ENCODE measurements at regions not wholly inside any gene's neighbourhood (a gene's known extent, or its start where the extent isn't known, plus 50 kb on each side); places are given as distances from the start of the nearest gene placed in this dataset.
"Not testable (repeated sequence)": the region's sequence is repeated elsewhere in the genome, so short reads cannot be mapped to it uniquely, and the experiment has no call there.

DNA sequence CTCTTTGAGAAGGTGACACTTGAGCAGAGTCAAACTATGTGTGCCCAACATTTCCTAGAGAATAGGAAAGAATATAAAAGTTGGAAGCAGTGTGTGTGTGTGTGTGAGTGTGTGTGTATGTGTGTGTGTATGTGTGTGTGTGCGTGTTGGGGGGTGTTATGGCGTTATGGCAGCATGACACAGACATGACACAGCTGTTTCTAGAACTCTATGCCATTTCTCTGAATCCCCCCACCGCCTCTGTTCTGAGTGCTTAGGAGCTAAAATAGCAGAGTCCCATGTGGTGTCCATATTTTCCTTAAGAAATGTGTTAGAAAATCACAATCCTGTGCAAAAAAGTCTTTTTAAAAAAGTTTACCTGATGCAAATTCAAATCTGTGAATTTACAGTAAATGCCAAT, 556.1 kb downstream of the RWDD3 start:
- no peak overlapping the region for H3K4me3 ChIP-seq
- H3K27ac ChIP-seq = no peak overlapping the region
- TF ChIP-seq, protein P1, sequence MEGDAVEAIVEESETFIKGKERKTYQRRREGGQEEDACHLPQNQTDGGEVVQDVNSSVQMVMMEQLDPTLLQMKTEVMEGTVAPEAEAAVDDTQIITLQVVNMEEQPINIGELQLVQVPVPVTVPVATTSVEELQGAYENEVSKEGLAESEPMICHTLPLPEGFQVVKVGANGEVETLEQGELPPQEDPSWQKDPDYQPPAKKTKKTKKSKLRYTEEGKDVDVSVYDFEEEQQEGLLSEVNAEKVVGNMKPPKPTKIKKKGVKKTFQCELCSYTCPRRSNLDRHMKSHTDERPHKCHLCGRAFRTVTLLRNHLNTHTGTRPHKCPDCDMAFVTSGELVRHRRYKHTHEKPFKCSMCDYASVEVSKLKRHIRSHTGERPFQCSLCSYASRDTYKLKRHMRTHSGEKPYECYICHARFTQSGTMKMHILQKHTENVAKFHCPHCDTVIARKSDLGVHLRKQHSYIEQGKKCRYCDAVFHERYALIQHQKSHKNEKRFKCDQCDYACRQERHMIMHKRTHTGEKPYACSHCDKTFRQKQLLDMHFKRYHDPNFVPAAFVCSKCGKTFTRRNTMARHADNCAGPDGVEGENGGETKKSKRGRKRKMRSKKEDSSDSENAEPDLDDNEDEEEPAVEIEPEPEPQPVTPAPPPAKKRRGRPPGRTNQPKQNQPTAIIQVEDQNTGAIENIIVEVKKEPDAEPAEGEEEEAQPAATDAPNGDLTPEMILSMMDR (IDR thresholded peaks at IDR 0.05) = no peak
- no peak for DNase-seq (ENCODE audit: low spot score)

DNA sequence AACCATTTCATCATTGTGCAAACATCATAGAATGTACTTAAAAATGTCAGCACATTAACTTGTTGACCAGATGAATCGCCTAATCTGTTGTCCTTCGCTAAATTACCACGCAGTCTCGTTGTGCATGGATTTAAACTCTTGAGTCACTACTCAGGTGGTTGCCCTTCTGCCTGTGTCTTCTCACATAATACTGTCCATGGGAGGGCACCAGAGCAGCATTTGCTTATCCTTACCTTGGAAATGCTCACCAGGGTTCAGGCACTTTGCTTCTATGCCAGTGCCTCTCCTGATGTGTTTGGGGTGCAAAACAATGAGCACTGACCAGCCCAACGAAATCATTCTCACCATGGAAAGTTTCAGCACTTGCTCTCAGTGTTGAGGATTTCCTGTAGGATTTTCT, 559.9 kb downstream of the RWDD3 start:
- H3K27ac ChIP-seq = no peak overlapping the region
- no peak for DNase-seq (ENCODE audit: low spot score)
- TF ChIP-seq, protein P1 (IDR thresholded peaks at IDR 0.05) = no peak
- H3K4me3 ChIP-seq = no peak overlapping the region

DNA sequence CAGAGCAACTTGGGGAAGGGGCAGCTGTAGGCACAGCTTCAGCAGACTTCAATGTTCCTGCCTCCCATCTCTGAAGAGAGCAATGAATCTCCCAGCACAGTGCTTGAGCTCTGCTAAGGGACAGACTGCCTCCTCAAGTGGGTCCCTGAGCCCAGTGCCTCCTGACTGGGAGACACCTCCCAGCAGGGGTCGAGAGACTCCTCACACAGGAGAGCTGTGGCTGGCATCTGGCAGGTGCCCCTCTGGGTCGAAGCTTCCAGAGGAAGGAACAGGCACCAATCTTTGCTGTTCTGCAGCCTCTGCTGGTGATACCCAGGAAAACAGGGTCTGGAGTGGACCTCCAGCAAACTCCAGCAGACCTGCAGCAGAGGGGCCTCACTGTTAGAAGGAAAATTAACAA, 563.8 kb downstream of the RWDD3 start:
- H3K27ac ChIP-seq; DNase-seq (ENCODE audit: low spot score); H3K4me3 ChIP-seq: not testable (repeated sequence)

DNA sequence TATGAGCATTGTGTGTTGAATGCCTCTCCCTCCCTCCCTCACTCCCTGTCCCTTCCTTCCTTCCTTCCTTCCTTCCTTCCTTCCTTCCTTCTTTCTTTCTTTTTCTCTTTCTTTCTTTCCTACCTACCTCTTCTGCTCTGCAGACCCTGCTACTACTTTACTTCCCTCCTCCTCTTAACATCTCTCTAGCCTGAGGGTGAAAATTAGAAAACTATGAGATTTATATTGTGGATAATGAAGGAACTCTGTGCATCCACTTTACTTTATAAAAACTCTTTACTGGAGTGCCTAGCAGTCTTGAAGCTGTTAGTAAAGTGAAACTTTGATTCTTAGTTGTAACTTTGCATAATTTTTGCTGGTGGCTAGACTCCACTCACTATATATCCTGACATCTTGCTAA, 572.2 kb downstream of the RWDD3 start:
- TF ChIP-seq, protein P1 (IDR thresholded peaks at IDR 0.05) = no peak
- no peak for DNase-seq (ENCODE audit: low spot score)
- no peak overlapping the region for H3K4me3 ChIP-seq
- H3K27ac ChIP-seq = no peak overlapping the region

DNA sequence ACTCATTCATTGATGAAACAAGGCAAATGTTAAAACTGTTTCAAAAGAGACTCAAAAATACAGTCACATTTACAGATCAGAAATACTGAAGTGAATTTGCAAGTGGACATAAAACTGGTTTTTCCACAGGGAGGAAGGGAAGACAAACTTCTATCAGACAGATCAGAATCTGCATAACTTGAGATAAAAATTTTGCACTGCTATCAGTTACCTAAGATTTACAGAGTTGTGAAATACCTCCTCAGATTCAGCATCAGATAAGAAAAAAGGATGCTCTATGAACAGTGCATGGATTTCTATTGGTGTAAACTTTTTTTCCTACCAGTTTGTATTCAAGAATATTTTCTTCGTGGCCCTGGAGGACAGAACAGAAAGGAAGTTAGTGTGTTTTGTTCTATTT, 575.4 kb downstream of the RWDD3 start:
- TF ChIP-seq, protein P1 (IDR thresholded peaks at IDR 0.05) = no peak
- no peak overlapping the region for H3K4me3 ChIP-seq
- no peak overlapping the region for H3K27ac ChIP-seq
- DNase-seq (ENCODE audit: low spot score) = no peak

DNA sequence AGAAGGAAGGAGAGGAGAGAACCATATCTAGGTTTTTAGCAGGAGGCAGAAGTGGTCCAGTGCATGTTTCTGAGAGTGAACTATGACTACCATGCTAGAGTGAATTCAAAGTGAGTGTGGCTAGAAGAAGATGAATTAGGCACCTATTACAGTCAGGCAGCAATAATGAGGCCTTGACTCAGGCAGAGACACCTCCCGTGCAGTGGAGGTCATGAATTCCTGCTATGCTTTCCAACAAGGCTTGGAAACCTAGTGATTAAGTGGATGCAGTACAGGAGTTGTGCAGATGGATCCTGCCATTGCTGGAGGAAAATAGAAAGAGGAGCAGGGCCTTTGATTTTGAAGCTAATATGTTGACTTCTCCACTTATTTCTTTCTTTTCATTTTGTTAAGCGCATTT, 581.5 kb downstream of the RWDD3 start:
- DNase-seq (ENCODE audit: low spot score) = no peak
- Histone ChIP-seq H3K27ac (no peak overlapping the region), H3K4me3 (no peak overlapping the region)
- TF ChIP-seq, protein P1 (IDR thresholded peaks at IDR 0.05) = no peak

DNA sequence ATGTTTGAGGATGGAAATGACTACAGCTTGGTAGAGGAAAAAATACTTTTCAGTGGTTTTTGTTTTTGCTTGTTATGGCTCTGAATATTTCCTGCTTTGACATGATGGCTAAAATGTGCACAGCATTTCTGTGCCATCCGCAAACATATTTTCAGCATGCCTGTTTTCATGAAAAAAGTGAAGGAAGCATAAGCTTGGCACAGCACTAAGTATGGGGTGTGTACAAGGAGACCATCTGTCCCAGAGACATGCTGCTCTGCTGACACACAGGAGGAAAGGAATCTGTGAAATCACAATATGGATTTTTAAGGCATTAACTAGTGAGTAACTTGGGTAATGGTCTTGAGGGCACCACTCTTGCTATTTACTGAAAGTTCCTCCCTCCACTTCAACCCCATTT, 595.5 kb downstream of the RWDD3 start:
- H3K4me3 ChIP-seq = no peak overlapping the region
- no peak overlapping the region for H3K27ac ChIP-seq
- TF ChIP-seq, protein P1 (IDR thresholded peaks at IDR 0.05) = no peak
- no peak for DNase-seq (ENCODE audit: low spot score)

DNA sequence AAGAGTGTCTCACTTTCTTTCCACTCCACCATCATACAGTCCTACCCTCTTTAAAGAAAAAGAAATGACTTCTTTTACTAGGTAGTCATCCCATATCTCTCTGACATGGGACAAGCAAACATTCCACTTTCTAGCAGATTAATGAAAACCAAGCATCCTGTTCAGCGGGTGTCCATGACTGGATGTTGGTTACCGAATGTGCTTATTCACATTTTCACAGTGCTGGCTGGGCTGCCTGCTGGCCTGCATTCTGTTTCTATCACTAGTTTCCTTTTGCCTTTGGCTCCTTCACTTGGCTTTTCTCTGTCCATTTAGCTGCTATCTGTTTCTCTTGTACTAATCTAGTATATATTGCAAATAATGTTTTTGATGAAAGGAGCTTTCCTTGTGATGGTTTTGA, 598.4 kb downstream of the RWDD3 start:
- TF ChIP-seq, protein P1 (IDR thresholded peaks at IDR 0.05) = no peak
- no peak overlapping the region for H3K27ac ChIP-seq
- no peak overlapping the region for H3K4me3 ChIP-seq
- no peak for DNase-seq (ENCODE audit: low spot score)
